ENCODE measurements at regions not wholly inside any gene's neighbourhood (a gene's known extent, or its start where the extent isn't known, plus 50 kb on each side); places are given as distances from the start of the nearest gene placed in this dataset.

- no peak for DNase-seq
Observed at GRCh38 chr2:14313341-14313740, 319.2 kb upstream of the LRATD1 start.

GRCh38 chr2:14316594-14316993, 315.9 kb upstream of the LRATD1 start:
- no peak for DNase-seq

- no peak for DNase-seq
Observed at GRCh38 chr2:14321357-14321756, 311.2 kb upstream of the LRATD1 start.

- DNase-seq = no peak
Observed at GRCh38 chr2:14322306-14322705, 310.2 kb upstream of the LRATD1 start.

- DNase-seq = no peak
Observed at GRCh38 chr2:14324308-14324707, 308.2 kb upstream of the LRATD1 start.

- DNase-seq = no peak
Observed at GRCh38 chr2:14330884-14331283, 301.6 kb upstream of the LRATD1 start.

- DNase-seq = no peak
Observed at GRCh38 chr2:14336759-14337382, 295.6 kb upstream of the LRATD1 start.

- no peak for DNase-seq
Observed at GRCh38 chr2:14340703-14341102, 291.8 kb upstream of the LRATD1 start.

- DNase-seq = no peak
Observed at GRCh38 chr2:14342313-14342712, 290.2 kb upstream of the LRATD1 start.

GRCh38 chr2:14344355-14344754, 288.2 kb upstream of the LRATD1 start:
- DNase-seq = no peak

- DNase-seq = no peak
Observed at GRCh38 chr2:14348247-14348646, 284.3 kb upstream of the LRATD1 start.

- no peak for DNase-seq
Observed at GRCh38 chr2:14350856-14351255, 281.7 kb upstream of the LRATD1 start.

GRCh38 chr2:14352067-14352466, 280.4 kb upstream of the LRATD1 start:
- DNase-seq = no peak

GRCh38 chr2:14354231-14354630, 278.3 kb upstream of the LRATD1 start:
- DNase-seq = no peak

- no peak for DNase-seq
Observed at GRCh38 chr2:14355102-14355501, 277.4 kb upstream of the LRATD1 start.

- no peak for DNase-seq
Observed at GRCh38 chr2:14358339-14358738, 274.2 kb upstream of the LRATD1 start.

- no peak for DNase-seq
Observed at GRCh38 chr2:14358774-14359173, 273.7 kb upstream of the LRATD1 start.

- no peak for DNase-seq
Observed at GRCh38 chr2:14363137-14363536, 269.4 kb upstream of the LRATD1 start.

GRCh38 chr2:14363976-14364375, 268.5 kb upstream of the LRATD1 start:
- no peak for DNase-seq

GRCh38 chr2:14364471-14364870, 268.0 kb upstream of the LRATD1 start:
- no peak for DNase-seq

- DNase-seq = no peak
Observed at GRCh38 chr2:14385043-14385442, 247.5 kb upstream of the LRATD1 start.

GRCh38 chr2:14387332-14387731, 245.2 kb upstream of the LRATD1 start:
- no peak for DNase-seq

- DNase-seq = no peak
Observed at GRCh38 chr2:14388724-14389123, 243.8 kb upstream of the LRATD1 start.

GRCh38 chr2:14396533-14397083, 235.9 kb upstream of the LRATD1 start:
- no peak for DNase-seq

GRCh38 chr2:14398641-14399040, 233.9 kb upstream of the LRATD1 start:
- no peak for DNase-seq

Data from activated CD4-positive, alpha-beta T cell treated with anti-CD3 and anti-CD28 coated beads for 48 hours (primary cell).